A673 (cell line): ENCODE measurements at regions not wholly inside any gene's neighbourhood (a gene's known extent, or its start where the extent isn't known, plus 50 kb on each side); places are given as distances from the start of the nearest gene placed in this dataset.

Experiments used
- CTCF ChIP-seq: fragments of 300-800, 200-600 bp; sonication (generic); conservative IDR thresholded peaks from 2 replicates; pipeline ENCODE4 v1.5.1; 2017; ENCODE audit warnings: low read depth, mild to moderate bottlenecking, antibody characterized with exemption, low read length, moderate library complexity, mixed read lengths
- EZH2 ChIP-seq: fragments of 200-600 bp; sonication (generic); IDR thresholded peaks from 2 replicates; pipeline ENCODE4 v1.6.1; 2017; ENCODE audit warnings: borderline replicate concordance, low read depth, mild to moderate bottlenecking, mixed read lengths, antibody characterized with exemption, low read length; ENCODE audit not compliant: poor library complexity, severe bottlenecking

- TF ChIP-seq CTCF (no peak), EZH2 (no peak)
These were observed 1133.7 kb upstream of the NCAM2 start for GRCh38 chr21:19864476-19864875.
